GM12891 (cell line): ENCODE measurements at regions not wholly inside any gene's neighbourhood (a gene's known extent, or its start where the extent isn't known, plus 50 kb on each side); places are given as distances from the start of the nearest gene placed in this dataset.

ENCODE experiments used
- DNase-seq: peaks from one replicate; pipeline ENCODE4 v3.0.0; 2011; ENCODE audit warnings: low spot score; ENCODE audit not compliant: insufficient read length
- FAIRE-seq: peaks from 2 replicates; lab custom pipeline; 2011; peaks lifted over from hg19 to GRCh38; lab: Jason Lieb, UNC
- PAX5 ChIP-seq: IDR thresholded peaks from 2 replicates; pipeline ENCODE4 v1.6.1; 2011; ENCODE audit warnings: low read length, moderate library complexity, mild to moderate bottlenecking; ENCODE audit not compliant: insufficient read depth, severe bottlenecking
- POLR2A ChIP-seq: IDR thresholded peaks from 2 replicates; pipeline ENCODE4 v1.6.1; 2011; ENCODE audit warnings: low read depth, low read length, control low read depth
- POLR2AphosphoS5 ChIP-seq: IDR thresholded peaks from 2 replicates; pipeline ENCODE4 v1.6.1; 2011; ENCODE audit warnings: low read depth, low read length, control low read depth
- POU2F2 ChIP-seq: IDR thresholded peaks from 2 replicates; pipeline ENCODE4 v1.6.1; 2011; ENCODE audit warnings: low read depth, mild to moderate bottlenecking, control low read depth, low read length, moderate library complexity
- SPI1 ChIP-seq: IDR thresholded peaks from 2 replicates; pipeline ENCODE4 v1.6.1; 2011; ENCODE audit warnings: low read depth, low read length, control low read depth
- TAF1 ChIP-seq: IDR thresholded peaks from 2 replicates; pipeline ENCODE4 v1.6.1; 2011; ENCODE audit warnings: low read depth, low read length, control low read depth

GRCh38 chr6:51450958-51451357 lies 632.3 kb downstream of the TFAP2B start:
- no peak for FAIRE-seq
- DNase-seq = no peak
- no peak for TF ChIP-seq POU2F2
- no peak for TF ChIP-seq POLR2AphosphoS5
- no peak for TF ChIP-seq POLR2A
- no peak for TF ChIP-seq PAX5

- DNase-seq (no peak), FAIRE-seq (no peak)
- TF ChIP-seq TAF1 = no peak
- no peak for TF ChIP-seq SPI1
- TF ChIP-seq POLR2AphosphoS5 = no peak
- TF ChIP-seq POU2F2 = no peak
- TF ChIP-seq PAX5 = no peak
- no peak for TF ChIP-seq POLR2A
Observed at GRCh38 chr6:51456282-51456681, 631.1 kb downstream of the PKHD1 start.

- FAIRE-seq (no peak), DNase-seq (peak; percentile 5)
- peak; percentile 23; the same call in 1 of the 2 replicates for TF ChIP-seq SPI1
- TF ChIP-seq POLR2A = no peak
- TF ChIP-seq POLR2AphosphoS5 = no peak
- TF ChIP-seq PAX5 = no peak
- TF ChIP-seq POU2F2 = no peak
Observed at GRCh38 chr6:51459958-51460357, 627.5 kb downstream of the PKHD1 start.

- TF ChIP-seq POU2F2 (no peak), POLR2A (no peak), POLR2AphosphoS5 (no peak)
- DNase-seq (no peak), FAIRE-seq (no peak)
Observed at GRCh38 chr6:51462896-51463295, 624.5 kb downstream of the PKHD1 start.

GRCh38 chr6:51463321-51463720 lies 624.1 kb downstream of the PKHD1 start:
- TF ChIP-seq POLR2A = no peak
- TF ChIP-seq TAF1 = no peak
- no peak for TF ChIP-seq POLR2AphosphoS5
- no peak for TF ChIP-seq POU2F2
- TF ChIP-seq SPI1 = no peak
- DNase-seq (no peak), FAIRE-seq (no peak)

- DNase-seq (no peak), FAIRE-seq (no peak)
- no peak for TF ChIP-seq POLR2AphosphoS5
- no peak for TF ChIP-seq TAF1
- TF ChIP-seq SPI1 = no peak
- TF ChIP-seq POU2F2 = no peak
- no peak for TF ChIP-seq POLR2A
- no peak for TF ChIP-seq PAX5
Observed at GRCh38 chr6:51464956-51465355, 622.5 kb downstream of the PKHD1 start.

- TF ChIP-seq SPI1 = no peak
- no peak for FAIRE-seq
- no peak for DNase-seq
Observed at GRCh38 chr6:51466427-51466826, 621.0 kb downstream of the PKHD1 start.

- FAIRE-seq (no peak), DNase-seq (no peak)
- TF ChIP-seq POLR2AphosphoS5 (no peak), SPI1 (no peak), POLR2A (no peak), PAX5 (no peak), TAF1 (no peak), POU2F2 (no peak)
Observed at GRCh38 chr6:51467231-51467952, 620.0 kb downstream of the PKHD1 start.

GRCh38 chr6:51468704-51469103 lies 618.7 kb downstream of the PKHD1 start:
- DNase-seq (no peak), FAIRE-seq (no peak)
- TF ChIP-seq PAX5 (no peak), POLR2AphosphoS5 (no peak), POLR2A (no peak), POU2F2 (no peak), TAF1 (no peak), SPI1 (no peak)

- FAIRE-seq = no peak
- TF ChIP-seq POLR2A = no peak
- TF ChIP-seq PAX5 = no peak
- TF ChIP-seq POLR2AphosphoS5 = no peak
- no peak for TF ChIP-seq SPI1
- TF ChIP-seq POU2F2 = no peak
- TF ChIP-seq TAF1 = no peak
- DNase-seq = no peak
Observed at GRCh38 chr6:51472745-51473487, 614.5 kb downstream of the PKHD1 start.
